HG03342 (cell line): ENCODE measurements at regions not wholly inside any gene's neighbourhood (a gene's known extent, or its start where the extent isn't known, plus 50 kb on each side); places are given as distances from the start of the nearest gene placed in this dataset.

ENCODE experiments used
- ATAC-seq: cut with Tn5 transposase; IDR thresholded peaks from one replicate; pipeline ENCODE4 v1.9.1; 2021; ENCODE audit warnings: mild to moderate bottlenecking, moderate library complexity; ENCODE audit not compliant: unreplicated experiment

GRCh38 chr13:77425705-77426104 is 98.8 kb upstream of the MYCBP2 start:
- no peak for ATAC-seq

DNA sequence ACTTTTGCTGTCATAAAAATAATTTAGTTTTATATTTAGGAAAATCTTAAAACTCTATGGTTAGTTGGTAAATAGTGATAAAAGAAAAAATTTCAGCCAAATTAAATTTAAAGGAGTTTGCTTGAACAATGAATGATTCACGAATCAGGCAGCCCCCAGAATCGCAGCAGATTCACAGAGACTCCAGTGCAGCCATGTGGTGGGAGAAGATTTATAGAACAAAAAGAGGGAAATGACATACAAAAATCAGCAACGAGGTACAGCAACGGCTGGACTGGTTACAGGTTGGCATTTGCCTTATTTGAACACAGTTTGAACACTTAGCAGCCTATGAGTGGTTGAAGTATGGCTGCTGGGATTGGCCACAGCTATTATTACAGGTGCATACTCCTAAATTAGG is 96.4 kb upstream of the MYCBP2 start:
- ATAC-seq = no peak

DNA sequence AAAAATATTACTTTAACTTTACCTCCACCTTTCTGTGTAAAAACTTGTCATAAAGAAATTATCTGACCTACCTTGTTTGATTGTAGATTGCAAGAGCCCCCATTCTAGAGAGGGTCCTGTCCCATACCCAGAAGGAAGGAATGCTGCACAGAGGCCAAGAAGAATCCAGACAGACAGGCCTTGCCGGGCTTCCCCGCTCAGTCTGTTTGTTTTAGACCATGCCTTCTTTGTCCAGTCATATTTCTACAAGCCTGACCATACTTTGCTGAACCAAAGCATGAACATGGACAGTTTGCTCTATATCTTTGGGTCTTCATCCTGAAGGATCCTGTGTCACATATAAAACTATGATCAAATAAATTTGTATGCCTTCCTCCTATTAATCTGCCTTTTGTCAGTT is 95.8 kb upstream of the MYCBP2 start:
- ATAC-seq = no peak

DNA sequence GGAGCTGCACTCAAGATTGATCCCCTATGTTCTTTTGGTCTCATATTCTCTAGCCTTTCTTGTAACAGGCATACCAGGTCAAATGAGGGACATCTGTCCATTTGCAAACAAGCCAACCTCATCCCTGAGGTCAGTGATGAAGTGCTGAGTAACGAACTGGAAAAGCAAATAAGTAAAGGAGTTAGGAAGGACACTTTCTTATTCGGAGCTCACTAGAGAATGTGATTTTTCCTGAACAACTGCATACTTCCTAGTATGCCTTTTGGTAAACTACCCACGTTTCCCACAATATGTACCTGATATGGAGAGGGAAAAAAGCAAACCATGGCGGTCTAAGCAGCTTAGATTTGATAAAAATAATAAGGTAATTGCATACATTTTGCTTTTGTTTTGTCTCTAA is 91.0 kb upstream of the MYCBP2 start:
- no peak for ATAC-seq

DNA sequence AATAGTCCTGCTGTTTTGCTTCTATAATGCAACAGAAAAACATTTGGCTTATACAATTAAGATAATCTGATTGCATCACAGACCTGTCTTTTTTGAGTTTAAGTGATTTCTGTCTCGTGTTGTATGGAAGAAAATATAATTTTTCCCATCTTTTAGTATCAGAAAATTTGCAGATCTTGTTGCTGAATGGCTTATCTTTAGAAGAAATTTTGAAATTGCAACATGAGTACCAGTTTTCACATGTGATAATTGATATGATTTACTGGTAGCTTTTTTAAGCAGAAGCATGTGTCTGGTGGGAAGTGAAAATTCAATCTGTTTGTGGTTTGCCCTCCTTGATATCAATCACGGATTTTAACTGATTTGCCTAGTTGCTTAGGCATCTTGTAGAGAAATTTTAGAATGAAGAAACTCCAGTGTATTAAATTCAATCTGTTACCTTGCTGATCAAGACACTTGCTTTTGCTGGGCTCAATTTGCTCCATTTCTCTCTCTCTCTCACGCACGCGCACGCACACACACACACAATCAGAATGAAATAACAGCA is 89.8 kb upstream of the MYCBP2 start:
- ATAC-seq = no peak

- peak; percentile 85 for ATAC-seq
Observed at GRCh38 chr13:77415253-77416071, 88.6 kb upstream of the MYCBP2 start.

DNA sequence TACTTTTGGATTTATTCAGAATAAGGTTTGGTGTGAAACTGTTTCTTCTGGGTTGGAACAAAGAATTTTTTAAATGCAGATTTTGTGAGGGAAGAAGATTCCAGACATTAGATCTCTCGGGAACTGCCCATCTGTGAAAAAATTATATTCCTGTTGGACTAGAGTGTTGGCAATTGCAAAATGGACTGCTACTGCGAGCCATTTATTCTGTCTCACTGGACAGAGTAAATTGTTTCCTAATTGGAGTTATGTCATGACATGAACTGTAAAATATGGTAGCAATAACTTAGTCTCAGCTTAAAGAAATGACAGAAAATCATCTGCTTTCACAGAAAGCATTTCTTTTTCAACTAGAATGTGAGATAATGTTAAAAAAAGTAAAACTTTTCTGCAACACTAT is 86.0 kb upstream of the MYCBP2 start:
- ATAC-seq = no peak

DNA sequence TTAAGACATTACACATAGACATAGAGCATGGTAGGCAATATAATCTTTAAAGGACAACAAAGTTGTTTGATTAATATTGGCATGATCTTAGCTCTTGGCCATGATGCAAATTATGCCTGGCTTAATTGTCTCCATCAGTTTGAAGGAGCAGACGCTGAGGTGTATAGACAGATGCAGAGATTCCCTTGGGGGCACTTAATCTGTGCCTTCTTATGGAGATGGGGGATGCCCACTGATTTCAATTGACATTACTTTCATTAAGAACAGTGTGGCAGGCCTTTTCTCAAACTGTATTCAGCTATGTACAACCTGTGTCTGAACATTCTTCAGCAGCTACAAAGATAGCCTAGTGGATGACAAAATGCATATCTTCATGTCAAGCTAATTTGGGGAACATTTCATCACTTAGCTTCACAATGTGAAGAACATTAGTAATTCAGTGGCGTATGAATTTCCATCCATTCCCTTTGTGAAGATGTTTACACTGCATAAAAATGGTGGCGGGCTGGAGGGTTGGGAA is 85.3 kb upstream of the MYCBP2 start:
- ATAC-seq = no peak

DNA sequence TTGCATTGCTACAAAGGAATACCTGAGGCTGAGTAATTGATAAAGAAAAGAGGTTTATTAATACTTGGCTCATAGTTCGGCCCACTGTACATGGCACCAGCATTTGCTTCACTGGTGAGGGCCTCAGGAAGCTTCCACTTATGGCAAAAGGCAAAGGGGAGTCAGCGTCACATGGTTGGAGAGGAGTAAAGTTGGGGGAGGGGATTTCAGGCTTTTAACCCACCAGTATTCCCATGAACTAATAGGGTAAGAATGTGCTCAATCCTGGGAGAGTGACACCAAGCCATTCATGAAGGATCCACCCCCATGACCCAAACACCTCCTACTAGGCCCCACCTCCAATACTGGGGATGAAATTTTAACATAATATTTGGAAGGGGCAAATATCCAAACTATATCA is 82.5 kb upstream of the MYCBP2 start:
- no peak for ATAC-seq

GRCh38 chr13:77406644-77407440 is 79.9 kb upstream of the MYCBP2 start:
- ATAC-seq = no peak

DNA sequence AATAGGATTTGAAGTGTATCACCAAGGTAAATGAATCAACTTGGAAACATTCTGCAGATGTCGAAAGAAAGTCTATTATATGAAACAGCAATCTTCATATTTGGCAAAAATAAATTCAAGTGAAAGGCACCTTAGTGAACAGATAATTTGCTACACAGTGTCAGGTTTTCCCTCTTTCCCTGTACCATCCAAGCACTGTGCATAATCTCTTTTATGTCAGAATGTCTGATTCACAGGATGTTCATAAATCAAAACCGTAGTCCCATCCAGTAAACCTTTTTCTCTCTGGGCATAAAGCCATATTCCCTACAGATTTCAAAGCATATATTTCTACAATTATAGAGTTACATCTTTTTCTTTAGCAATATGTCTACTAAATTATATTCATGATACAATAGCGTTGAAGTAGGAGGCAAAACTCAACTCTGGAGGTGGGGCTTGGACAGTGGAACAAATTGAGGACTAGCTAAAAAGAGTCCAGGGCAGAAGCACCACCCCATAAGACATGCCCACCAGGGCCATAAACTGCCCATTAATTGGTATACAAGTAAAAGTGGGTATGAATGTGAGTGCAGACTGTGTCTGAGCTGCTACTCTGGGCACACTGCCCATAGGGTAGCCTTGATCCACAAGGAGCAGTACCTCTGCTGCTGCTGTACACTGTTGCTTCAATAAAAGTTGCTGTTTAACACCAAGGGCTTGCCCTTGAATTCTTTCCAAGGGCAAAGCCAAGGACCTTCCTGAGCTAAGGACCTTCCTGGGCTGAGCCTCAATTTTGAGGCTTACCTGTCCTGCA is 72.1 kb upstream of the MYCBP2 start:
- ATAC-seq = no peak

DNA sequence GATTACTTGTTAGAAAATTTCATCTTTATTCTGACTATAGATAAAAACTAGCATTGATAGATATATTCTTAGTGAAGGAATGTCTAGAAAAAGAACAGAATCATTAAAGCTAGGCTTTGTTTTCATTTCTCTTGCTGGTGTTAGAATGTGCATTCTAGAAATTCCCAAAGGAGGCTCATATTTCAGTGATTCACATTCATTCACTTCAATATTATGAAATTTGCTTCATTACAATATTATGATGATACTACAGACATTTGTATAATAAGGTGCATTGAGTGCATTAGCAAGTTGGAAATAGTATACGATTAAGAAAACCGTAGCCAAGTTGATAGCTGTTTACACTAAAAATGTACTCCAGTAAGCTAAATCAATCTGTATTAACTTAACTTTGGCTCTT is 70.7 kb upstream of the MYCBP2 start:
- ATAC-seq = no peak

DNA sequence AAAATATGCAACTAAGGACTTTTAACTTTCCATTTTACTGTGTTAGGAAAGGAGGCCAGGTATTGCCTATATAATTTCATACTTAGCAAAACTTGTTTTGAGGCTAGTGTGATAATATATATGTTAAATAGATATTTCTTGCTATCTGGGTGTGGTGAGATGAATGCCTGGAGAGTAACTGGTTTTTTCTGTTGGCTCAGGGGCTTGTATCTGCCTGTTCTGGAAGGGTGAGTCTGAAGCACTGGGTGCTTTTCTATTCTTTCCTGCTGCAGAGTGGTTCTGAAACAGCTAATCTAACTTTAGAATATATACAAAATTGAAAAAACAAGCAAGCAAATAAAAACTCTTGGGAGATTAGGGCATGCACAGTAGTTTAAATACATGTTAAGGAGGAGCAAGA is 64.6 kb upstream of the MYCBP2 start:
- no peak for ATAC-seq

DNA sequence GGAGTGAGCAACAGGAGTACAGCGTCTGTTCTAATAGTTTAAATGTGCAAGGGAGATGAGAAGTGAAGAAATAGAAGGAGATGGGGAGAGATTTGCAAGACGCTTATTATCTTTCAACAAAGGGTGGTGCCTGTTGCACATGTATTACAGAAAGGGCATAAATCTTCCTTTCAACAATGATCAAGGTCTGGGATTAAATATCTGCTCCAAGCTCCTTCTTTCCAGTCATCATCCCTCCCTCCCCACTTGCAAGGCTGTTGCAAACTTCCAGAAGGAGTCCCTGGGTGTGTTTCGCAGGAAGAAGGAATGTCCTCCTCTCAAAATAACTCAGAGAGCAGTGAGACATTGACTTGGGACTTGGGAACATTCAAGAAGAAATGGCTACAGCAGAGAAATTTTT is 63.5 kb upstream of the MYCBP2 start:
- ATAC-seq = no peak

DNA sequence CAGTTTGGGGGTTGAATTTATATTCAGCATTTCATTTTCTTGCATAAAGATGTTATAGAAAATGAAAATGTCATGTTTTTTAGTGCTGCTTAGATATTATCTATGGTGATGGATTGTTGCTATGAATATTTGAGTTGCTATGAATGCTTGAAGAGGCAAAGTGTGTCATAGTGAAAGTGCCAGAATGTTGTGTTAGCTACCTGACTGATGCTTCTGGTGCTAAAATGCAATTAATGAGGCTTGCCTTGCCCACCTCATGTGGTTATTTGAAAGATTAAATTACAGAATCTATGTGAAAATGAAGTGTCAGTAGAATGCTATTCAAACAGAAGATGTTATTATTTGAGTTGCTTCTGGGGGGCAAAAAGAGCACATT is 62.7 kb upstream of the MYCBP2 start:
- peak; percentile 77 for ATAC-seq

DNA sequence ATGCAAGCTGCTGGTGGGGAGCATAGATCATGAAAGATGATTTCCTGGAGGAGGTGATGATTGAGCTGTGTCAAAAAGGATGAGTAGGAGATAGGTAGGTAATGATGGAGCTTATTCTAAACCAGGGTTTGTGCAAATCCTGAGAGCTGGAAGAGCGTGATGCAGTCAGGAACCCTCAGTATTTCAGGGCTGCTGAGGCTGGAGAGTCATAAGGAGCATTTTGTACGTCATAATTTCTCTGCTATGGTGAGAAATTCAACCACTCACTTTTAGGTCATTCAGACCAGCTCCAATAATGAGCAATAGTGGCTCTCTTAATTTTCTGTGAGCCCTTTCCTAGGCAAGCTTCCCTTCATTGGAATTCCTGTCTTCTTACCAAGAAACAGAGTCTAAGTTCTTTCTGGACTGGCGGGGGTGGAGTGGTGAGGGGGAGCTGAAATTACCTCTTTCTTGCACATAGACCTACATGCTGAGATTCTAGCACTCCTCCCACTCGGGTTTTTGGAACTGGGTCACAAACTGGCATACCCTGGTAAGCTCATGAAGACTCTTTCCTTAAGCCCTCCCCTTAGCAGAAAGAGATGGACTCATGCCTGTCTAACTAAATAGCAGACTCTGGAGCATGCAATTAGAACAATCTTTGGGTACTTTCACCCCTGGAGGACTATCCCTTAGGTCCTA is 62.2 kb upstream of the MYCBP2 start:
- peak; percentile 15 for ATAC-seq

GRCh38 chr13:77387607-77388200 is 60.8 kb upstream of the MYCBP2 start:
- ATAC-seq = no peak

- ATAC-seq = peak; percentile 47
Observed at GRCh38 chr13:77386880-77387606, 60.1 kb upstream of the MYCBP2 start.

GRCh38 chr13:77386046-77386445 is 59.2 kb upstream of the MYCBP2 start:
- no peak for ATAC-seq
